Astrocyte of the cerebellum (primary cell): ENCODE measurements at regions not wholly inside any gene's neighbourhood (a gene's known extent, or its start where the extent isn't known, plus 50 kb on each side); places are given as distances from the start of the nearest gene placed in this dataset.

Source experiments
- DNase-seq: peaks from one replicate; pipeline ENCODE4 v3.0.0-alpha.2; 2011; ENCODE audit warnings: low read depth
- H3K4me3 ChIP-seq: 2 replicates; pipeline ENCODE4 v1.5.1; 2011; ENCODE audit warnings: mild to moderate bottlenecking, low read depth, low read length, moderate library complexity
- in situ Hi-C: cut with HindIII; loops from 2 replicates; pipeline ENCODE4 v1.10.0; 2017; ENCODE audit warnings: low sequenced_read_pairs
- TF ChIP-seq, protein P1 (sequence below): IDR thresholded peaks from 2 replicates; pipeline ENCODE4 v1.5.1; 2012; ENCODE audit warnings: low read length, low read depth, moderate library complexity, mild to moderate bottlenecking; ENCODE audit errors: missing control alignments

DNA sequence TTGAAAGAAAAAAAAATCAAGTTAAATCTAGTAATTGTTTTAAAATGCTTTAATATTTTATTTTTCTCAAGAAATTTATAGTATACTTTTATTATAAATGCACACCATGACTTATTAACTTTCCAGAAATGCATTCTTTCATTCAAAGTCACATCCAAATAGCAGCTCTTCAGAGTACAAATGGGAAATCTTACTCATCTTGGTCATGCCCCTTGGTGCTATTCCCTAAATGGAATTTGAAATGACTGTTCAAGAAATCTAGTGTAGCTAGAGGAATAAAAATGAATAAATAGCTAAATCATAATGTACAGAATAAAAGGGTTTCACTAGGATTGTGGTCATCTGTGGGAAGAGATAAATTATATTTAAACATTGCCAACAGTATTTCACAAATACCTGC is 1139.7 kb downstream of the PCDH18 start:
- peak; percentile 31 for DNase-seq
- H3K4me3 ChIP-seq: no peak overlapping the region
- TF ChIP-seq, protein P1, sequence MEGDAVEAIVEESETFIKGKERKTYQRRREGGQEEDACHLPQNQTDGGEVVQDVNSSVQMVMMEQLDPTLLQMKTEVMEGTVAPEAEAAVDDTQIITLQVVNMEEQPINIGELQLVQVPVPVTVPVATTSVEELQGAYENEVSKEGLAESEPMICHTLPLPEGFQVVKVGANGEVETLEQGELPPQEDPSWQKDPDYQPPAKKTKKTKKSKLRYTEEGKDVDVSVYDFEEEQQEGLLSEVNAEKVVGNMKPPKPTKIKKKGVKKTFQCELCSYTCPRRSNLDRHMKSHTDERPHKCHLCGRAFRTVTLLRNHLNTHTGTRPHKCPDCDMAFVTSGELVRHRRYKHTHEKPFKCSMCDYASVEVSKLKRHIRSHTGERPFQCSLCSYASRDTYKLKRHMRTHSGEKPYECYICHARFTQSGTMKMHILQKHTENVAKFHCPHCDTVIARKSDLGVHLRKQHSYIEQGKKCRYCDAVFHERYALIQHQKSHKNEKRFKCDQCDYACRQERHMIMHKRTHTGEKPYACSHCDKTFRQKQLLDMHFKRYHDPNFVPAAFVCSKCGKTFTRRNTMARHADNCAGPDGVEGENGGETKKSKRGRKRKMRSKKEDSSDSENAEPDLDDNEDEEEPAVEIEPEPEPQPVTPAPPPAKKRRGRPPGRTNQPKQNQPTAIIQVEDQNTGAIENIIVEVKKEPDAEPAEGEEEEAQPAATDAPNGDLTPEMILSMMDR: no peak
- in situ Hi-C loops: no loop called here

- in situ Hi-C loops: no loop called here
- no peak for DNase-seq
- TF ChIP-seq, protein P1: no peak
- no peak overlapping the region for H3K4me3 ChIP-seq
These were observed 1141.5 kb downstream of the PCDH18 start for GRCh38 chr4:136390824-136391223.

DNA sequence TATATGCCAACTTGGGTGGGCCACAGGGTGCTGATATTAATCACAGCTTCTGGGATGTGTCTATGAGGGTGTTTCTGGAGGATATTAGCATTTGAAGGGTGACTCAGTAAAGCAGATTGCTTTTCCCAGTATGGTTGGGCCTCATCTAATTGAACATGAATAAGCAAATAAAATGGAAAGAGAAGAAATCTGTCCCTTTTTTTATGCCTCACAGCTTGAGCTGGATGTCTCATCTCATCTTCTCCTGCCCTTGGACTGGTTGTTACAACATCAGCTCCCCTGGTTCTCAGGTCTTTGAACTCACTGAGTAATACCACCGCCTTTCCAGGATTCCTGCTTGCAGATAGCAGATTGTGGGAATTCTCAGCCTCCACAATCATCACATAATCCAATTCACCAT is 1149.2 kb downstream of the PCDH18 start:
- peak; percentile 47 for DNase-seq
- H3K4me3 ChIP-seq: no peak overlapping the region
- in situ Hi-C loops: no loop called here
- TF ChIP-seq, protein P1: no peak

DNA sequence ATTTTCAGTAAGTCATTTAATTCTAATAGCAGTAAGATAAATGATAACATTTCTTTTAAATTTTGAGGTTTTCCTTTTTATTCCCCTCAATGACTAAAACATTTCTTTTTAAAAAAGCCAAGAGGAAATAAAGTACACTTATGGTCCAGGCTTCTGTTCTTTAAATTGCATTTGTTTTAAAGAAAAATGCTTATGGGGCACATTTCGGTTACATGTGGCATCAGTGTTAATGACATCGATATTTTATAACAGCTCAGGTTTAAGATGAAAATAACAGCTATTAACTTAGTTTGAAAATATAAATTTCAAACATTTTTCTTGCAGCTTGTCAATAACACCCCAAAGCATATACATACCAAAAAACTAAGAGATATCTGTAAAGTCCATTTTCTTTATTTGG is 1161.1 kb downstream of the PCDH18 start:
- TF ChIP-seq, protein P1: no peak
- in situ Hi-C loops: no loop called here
- no peak for DNase-seq
- no peak overlapping the region for H3K4me3 ChIP-seq

DNA sequence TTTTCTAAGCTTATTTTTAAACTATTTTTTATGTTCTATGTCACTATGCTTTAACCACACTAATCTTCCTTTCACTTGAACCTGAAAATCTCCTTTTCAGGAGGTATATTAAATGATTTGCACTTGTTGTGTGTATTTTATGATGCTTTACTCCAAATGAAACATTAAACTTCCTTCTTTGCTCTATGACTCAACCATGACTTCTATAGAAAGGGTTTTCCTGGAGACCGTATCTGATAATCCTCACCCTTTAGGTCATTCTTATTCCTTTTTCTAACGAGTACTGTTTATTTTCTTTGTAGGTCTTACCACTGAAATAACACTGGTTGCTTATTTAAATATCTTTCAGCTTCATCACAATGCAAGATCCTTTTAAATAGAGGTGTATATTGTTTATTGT is 1163.2 kb downstream of the PCDH18 start:
- no peak overlapping the region for H3K4me3 ChIP-seq
- in situ Hi-C loops: no loop called here
- DNase-seq: no peak
- TF ChIP-seq, protein P1: no peak

- in situ Hi-C loops: no loop called here
- H3K4me3 ChIP-seq: no peak overlapping the region
- no peak for DNase-seq
- TF ChIP-seq, protein P1: no peak
These were observed 1174.7 kb downstream of the PCDH18 start for GRCh38 chr4:136357556-136357955.

DNA sequence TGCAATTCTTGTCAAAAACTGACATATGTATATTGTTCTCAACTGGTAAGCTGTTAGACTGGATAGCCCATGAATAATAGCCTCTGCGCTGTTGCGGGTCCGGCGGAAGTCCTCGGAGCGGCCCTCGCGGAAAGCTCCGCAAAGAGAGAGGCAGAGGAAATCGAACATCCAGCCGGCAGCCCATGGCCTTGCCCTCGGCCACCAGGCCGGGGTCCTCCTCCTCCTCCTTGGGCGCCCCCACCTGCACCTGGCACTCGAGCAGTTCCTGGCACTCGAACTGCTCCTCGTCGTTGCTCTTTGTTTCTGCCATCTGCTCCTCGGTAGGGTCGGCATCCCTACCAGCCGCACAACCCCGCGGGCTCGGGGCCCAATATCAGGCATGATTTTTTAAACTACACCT is 1176.3 kb downstream of the PCDH18 start:
- DNase-seq: no peak
- no peak overlapping the region for H3K4me3 ChIP-seq
- in situ Hi-C loops: no loop called here
- TF ChIP-seq, protein P1: no peak
